ENCODE measurements at regions not wholly inside any gene's neighbourhood (a gene's known extent, or its start where the extent isn't known, plus 50 kb on each side); places are given as distances from the start of the nearest gene placed in this dataset.

DNA sequence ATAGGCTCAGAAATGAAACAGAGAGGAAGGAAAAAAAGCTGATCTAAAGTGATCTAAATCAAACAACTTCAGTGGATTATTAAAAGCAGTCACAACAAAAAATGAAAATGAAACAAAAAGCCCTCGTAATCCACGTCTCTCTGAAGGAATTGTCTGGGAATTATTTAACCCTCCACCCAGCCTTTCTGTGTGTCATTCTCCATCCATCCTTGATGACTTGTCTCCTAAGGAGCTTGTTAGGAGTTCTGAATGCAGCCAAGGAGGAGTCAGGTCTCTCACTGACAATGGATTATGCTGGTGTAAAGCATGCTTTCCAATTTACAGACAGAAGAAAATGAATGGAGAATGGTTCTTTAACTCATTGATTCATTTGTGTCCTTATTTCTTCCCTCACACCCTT lies 359.3 kb upstream of the RUNX1 start:
- Histone ChIP-seq H3K27ac (ENCODE audit: low read depth in 2 of 2, low read length in 1 of 2) (peak overlapping the region in 1 of 2 experiments; percentile 64; a peak in 2 of 4 replicates), H3K79me2 (ENCODE audit: insufficient read depth) (no peaks in the 10 kb centered on the region), H3F3A (replicated peaks; ENCODE audit: insufficient read depth) (no peaks in the 10 kb centered on the region), H3K9me2 (no peaks in the 10 kb centered on the region), H4K20me1 (ENCODE audit: insufficient read depth) (no peaks in the 10 kb centered on the region), H3K4me3 (ENCODE audit: low read depth in 2 of 2, low read length in 1 of 2) (peak overlapping the region in 1 of 2 experiments; percentile 47; a peak in 3 of 4 replicates), H3K9me3 (no peaks in the 10 kb centered on the region), H3K4me1 (ENCODE audit: control insufficient read depth in 1 of 2, insufficient read depth in 2 of 2, low read depth in 1 of 2, low read length in 1 of 2) (no peaks in the 10 kb centered on the region), H3K27me3 (ENCODE audit: insufficient read depth) (no peaks in the 10 kb centered on the region), H3K9ac (peak overlapping the region; percentile 35; the same call in 1 of the 2 replicates), H3K36me3 (replicated peaks in 1 of 2; ENCODE audit: control insufficient read depth in 1 of 2, insufficient read depth in 2 of 2, low read length in 1 of 2) (no peaks in the 10 kb centered on the region), H3K4me2 (peak overlapping the region; percentile 66), H2AFZ (ENCODE audit: low read depth) (peak overlapping the region; percentile 80)
- TF ChIP-seq TCF12 (IDR thresholded peaks at IDR 0.05) = no peak
- TF ChIP-seq CHD2 (IDR thresholded peaks at IDR 0.05; ENCODE audit: low read length, partially characterized antibody) = no peak
- no peak for TF ChIP-seq RCOR1 (IDR thresholded peaks at IDR 0.05; ENCODE audit: low read length)
- TF ChIP-seq, protein P1, sequence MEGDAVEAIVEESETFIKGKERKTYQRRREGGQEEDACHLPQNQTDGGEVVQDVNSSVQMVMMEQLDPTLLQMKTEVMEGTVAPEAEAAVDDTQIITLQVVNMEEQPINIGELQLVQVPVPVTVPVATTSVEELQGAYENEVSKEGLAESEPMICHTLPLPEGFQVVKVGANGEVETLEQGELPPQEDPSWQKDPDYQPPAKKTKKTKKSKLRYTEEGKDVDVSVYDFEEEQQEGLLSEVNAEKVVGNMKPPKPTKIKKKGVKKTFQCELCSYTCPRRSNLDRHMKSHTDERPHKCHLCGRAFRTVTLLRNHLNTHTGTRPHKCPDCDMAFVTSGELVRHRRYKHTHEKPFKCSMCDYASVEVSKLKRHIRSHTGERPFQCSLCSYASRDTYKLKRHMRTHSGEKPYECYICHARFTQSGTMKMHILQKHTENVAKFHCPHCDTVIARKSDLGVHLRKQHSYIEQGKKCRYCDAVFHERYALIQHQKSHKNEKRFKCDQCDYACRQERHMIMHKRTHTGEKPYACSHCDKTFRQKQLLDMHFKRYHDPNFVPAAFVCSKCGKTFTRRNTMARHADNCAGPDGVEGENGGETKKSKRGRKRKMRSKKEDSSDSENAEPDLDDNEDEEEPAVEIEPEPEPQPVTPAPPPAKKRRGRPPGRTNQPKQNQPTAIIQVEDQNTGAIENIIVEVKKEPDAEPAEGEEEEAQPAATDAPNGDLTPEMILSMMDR (IDR thresholded peaks at IDR 0.05) = no peak
- TF ChIP-seq, protein P2, sequence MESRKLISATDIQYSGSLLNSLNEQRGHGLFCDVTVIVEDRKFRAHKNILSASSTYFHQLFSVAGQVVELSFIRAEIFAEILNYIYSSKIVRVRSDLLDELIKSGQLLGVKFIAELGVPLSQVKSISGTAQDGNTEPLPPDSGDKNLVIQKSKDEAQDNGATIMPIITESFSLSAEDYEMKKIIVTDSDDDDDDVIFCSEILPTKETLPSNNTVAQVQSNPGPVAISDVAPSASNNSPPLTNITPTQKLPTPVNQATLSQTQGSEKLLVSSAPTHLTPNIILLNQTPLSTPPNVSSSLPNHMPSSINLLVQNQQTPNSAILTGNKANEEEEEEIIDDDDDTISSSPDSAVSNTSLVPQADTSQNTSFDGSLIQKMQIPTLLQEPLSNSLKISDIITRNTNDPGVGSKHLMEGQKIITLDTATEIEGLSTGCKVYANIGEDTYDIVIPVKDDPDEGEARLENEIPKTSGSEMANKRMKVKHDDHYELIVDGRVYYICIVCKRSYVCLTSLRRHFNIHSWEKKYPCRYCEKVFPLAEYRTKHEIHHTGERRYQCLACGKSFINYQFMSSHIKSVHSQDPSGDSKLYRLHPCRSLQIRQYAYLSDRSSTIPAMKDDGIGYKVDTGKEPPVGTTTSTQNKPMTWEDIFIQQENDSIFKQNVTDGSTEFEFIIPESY (IDR thresholded peaks at IDR 0.05; ENCODE audit: borderline replicate concordance, low read depth) = no peak
- no peak for TF ChIP-seq NRF1 (IDR thresholded peaks at IDR 0.05; ENCODE audit: low read depth, low read length)
- TF ChIP-seq YY1 (IDR thresholded peaks at IDR 0.05; ENCODE audit: low read depth) = no peak
- TF ChIP-seq RXRA (IDR thresholded peaks at IDR 0.05; ENCODE audit: borderline replicate concordance, low read depth) = no peak
- no peak for TF ChIP-seq GABPA (IDR thresholded peaks at IDR 0.05; ENCODE audit: low read depth)
- TF ChIP-seq, protein P3, sequence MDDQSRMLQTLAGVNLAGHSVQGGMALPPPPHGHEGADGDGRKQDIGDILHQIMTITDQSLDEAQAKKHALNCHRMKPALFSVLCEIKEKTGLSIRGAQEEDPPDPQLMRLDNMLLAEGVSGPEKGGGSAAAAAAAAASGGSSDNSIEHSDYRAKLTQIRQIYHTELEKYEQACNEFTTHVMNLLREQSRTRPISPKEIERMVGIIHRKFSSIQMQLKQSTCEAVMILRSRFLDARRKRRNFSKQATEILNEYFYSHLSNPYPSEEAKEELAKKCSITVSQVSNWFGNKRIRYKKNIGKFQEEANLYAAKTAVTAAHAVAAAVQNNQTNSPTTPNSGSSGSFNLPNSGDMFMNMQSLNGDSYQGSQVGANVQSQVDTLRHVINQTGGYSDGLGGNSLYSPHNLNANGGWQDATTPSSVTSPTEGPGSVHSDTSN (IDR thresholded peaks at IDR 0.05) = no peak
- no peak for TF ChIP-seq TEAD4 (IDR thresholded peaks at IDR 0.05; ENCODE audit: borderline replicate concordance, insufficient read depth)
- TF ChIP-seq SIN3A (IDR thresholded peaks at IDR 0.05; ENCODE audit: borderline replicate concordance, low read depth, low read length) = no peak
- TF ChIP-seq POLR2AphosphoS5 (IDR thresholded peaks at IDR 0.05; ENCODE audit: low read depth, low read length) = no peak
- no peak for TF ChIP-seq JUND (IDR thresholded peaks at IDR 0.05)
- TF ChIP-seq FOSL2 (IDR thresholded peaks at IDR 0.05; ENCODE audit: borderline replicate concordance, low read depth) = no peak
- TF ChIP-seq, protein P4, sequence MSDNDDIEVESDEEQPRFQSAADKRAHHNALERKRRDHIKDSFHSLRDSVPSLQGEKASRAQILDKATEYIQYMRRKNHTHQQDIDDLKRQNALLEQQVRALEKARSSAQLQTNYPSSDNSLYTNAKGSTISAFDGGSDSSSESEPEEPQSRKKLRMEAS (IDR thresholded peaks at IDR 0.05; ENCODE audit: low read depth) = no peak
- TF ChIP-seq, protein P5, sequence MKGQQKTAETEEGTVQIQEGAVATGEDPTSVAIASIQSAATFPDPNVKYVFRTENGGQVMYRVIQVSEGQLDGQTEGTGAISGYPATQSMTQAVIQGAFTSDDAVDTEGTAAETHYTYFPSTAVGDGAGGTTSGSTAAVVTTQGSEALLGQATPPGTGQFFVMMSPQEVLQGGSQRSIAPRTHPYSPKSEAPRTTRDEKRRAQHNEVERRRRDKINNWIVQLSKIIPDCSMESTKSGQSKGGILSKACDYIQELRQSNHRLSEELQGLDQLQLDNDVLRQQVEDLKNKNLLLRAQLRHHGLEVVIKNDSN (IDR thresholded peaks at IDR 0.05; ENCODE audit: borderline replicate concordance, low read depth) = no peak
- no peak for TF ChIP-seq MXI1 (IDR thresholded peaks at IDR 0.05; ENCODE audit: low read depth, low read length)
- no peak for DNase-seq
- ChIA-PET CTCF (no interaction called here), POLR2A (no interaction called here)
- WGBS (ENCODE audit: low lambda C conversion rate) = 32% methylated on average over 2 of the region's 2 CpGs

Measured in SK-N-SH (cell line).